AG04449 (cell line): ENCODE measurements at regions not wholly inside any gene's neighbourhood (a gene's known extent, or its start where the extent isn't known, plus 50 kb on each side); places are given as distances from the start of the nearest gene placed in this dataset.

Source experiments
- CTCF ChIA-PET: fragments of 350-600 bp; formaldehyde crosslinking; extraction: SDS; loops from one replicate; lab custom pipeline; 2021; ENCODE audit warnings: antibody characterized with exemption; lab: Yijun Ruan, JAX
- POLR2A ChIA-PET: fragments of 400-600, 350-600 bp; formaldehyde crosslinking; extraction: SDS; loops from one replicate; lab custom pipeline; 2020; ENCODE audit warnings: antibody characterized with exemption, inconsistent platforms; lab: Yijun Ruan, JAX
- DNase-seq: peaks from one replicate; pipeline ENCODE4 v3.0.0-alpha.2; 2010; ENCODE audit warnings: low read depth, low spot score
- H3K4me3 ChIP-seq: 2 replicates; pipeline ENCODE4 v1.5.1; 2011; ENCODE audit warnings: low read depth, mild to moderate bottlenecking, control low read depth, low read length
- TF ChIP-seq, protein P1 (sequence below): IDR thresholded peaks from one replicate; pipeline ENCODE4 v1.5.1; 2011; ENCODE audit warnings: mild to moderate bottlenecking, moderate library complexity, low read length, control low read depth, inconsistent platforms; ENCODE audit not compliant: insufficient read depth; ENCODE audit errors: missing control alignments

GRCh38 chr10:78292982-78293865 is 259.6 kb downstream of the RPS24 start:
- POLR2A ChIA-PET, result no interaction called here
- no peak for DNase-seq
- no peak overlapping the region for H3K4me3 ChIP-seq
- CTCF ChIA-PET, result interaction anchor here (1.3 to 1.5 kb wide), 2 partner anchors 8 to 246 kb away, joined by 4 to 5 read pairs; no protein-coding TSS in a partner anchor
- TF ChIP-seq, protein P1, sequence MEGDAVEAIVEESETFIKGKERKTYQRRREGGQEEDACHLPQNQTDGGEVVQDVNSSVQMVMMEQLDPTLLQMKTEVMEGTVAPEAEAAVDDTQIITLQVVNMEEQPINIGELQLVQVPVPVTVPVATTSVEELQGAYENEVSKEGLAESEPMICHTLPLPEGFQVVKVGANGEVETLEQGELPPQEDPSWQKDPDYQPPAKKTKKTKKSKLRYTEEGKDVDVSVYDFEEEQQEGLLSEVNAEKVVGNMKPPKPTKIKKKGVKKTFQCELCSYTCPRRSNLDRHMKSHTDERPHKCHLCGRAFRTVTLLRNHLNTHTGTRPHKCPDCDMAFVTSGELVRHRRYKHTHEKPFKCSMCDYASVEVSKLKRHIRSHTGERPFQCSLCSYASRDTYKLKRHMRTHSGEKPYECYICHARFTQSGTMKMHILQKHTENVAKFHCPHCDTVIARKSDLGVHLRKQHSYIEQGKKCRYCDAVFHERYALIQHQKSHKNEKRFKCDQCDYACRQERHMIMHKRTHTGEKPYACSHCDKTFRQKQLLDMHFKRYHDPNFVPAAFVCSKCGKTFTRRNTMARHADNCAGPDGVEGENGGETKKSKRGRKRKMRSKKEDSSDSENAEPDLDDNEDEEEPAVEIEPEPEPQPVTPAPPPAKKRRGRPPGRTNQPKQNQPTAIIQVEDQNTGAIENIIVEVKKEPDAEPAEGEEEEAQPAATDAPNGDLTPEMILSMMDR, result no peak

DNA sequence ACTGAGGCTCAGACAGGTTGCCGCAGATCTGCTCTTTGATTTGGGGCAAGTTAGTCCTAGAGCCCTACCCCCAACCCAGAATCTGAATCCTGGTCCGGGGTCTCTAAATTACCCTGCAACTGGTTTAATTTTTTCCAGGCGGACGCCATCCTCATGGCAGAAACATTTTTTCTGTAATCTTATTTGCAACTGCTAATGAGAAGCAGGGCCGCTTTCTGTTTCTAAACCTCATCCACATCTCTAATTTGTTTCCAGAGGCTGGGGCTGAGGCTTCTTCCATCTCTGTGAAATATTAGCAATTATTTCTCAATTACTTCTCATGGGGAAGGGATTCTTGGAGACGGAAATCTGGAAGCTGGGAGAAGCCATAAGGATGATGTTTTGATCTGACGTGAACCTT is 261.6 kb downstream of the RPS24 start:
- ChIA-PET CTCF (no interaction called here), POLR2A (no interaction called here)
- TF ChIP-seq, protein P1, result no peak
- DNase-seq, result no peak
- H3K4me3 ChIP-seq, result no peak overlapping the region

GRCh38 chr10:78296785-78297184 is 263.1 kb downstream of the RPS24 start:
- ChIA-PET POLR2A (no interaction called here), CTCF (no interaction called here)
- no peak for DNase-seq
- TF ChIP-seq, protein P1, result no peak
- H3K4me3 ChIP-seq, result no peak overlapping the region

GRCh38 chr10:78297997-78298396 is 264.3 kb downstream of the RPS24 start:
- ChIA-PET CTCF (no interaction called here), POLR2A (no interaction called here)
- TF ChIP-seq, protein P1, result no peak
- no peak for DNase-seq
- H3K4me3 ChIP-seq, result no peak overlapping the region

GRCh38 chr10:78298835-78299234 is 265.2 kb downstream of the RPS24 start:
- H3K4me3 ChIP-seq, result no peak overlapping the region
- ChIA-PET POLR2A (no interaction called here), CTCF (no interaction called here)
- no peak for DNase-seq
- TF ChIP-seq, protein P1, result no peak

DNA sequence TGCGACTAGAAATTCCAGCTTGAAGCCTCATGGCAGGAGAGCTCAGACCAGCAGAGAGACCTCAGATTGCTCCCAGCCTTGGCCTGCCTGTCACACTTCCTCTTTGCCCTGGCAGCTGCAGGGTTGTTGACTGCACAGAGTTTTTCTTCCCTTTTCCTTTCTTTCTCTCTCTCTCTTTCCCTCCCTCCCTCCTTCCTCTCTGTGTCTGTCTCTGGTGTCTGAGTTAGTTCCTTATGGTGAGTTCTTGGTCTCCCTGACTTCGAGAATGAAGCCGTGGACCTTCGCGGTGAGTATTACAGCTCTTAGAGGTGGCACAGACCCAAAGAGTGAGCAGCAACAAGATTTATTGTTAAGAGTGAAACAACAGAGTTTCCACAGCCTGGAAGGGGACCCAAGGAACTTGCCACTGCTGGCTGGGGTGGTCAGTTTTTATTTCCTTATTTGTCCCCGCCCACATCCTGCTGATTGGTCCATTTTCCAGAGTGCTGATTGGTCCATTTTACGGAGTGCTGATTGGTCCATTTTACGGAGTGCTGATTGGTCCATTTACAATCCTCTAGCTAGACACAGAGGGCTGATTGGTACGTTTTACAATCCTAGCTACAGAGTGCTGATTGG is 266.3 kb downstream of the RPS24 start:
- no peak for DNase-seq
- no peak overlapping the region for H3K4me3 ChIP-seq
- ChIA-PET CTCF (interaction anchor here (1.0 kb wide), 1 partner anchor 253 kb away, joined by 3 read pairs; no protein-coding TSS in a partner anchor), POLR2A (interaction anchor here (0.7 kb wide), 1 partner anchor 318 kb away, joined by 3 read pairs; no protein-coding TSS in a partner anchor)
- TF ChIP-seq, protein P1, result no peak
